ENCODE measurements at regions not wholly inside any gene's neighbourhood (a gene's known extent, or its start where the extent isn't known, plus 50 kb on each side); places are given as distances from the start of the nearest gene placed in this dataset.

DNA sequence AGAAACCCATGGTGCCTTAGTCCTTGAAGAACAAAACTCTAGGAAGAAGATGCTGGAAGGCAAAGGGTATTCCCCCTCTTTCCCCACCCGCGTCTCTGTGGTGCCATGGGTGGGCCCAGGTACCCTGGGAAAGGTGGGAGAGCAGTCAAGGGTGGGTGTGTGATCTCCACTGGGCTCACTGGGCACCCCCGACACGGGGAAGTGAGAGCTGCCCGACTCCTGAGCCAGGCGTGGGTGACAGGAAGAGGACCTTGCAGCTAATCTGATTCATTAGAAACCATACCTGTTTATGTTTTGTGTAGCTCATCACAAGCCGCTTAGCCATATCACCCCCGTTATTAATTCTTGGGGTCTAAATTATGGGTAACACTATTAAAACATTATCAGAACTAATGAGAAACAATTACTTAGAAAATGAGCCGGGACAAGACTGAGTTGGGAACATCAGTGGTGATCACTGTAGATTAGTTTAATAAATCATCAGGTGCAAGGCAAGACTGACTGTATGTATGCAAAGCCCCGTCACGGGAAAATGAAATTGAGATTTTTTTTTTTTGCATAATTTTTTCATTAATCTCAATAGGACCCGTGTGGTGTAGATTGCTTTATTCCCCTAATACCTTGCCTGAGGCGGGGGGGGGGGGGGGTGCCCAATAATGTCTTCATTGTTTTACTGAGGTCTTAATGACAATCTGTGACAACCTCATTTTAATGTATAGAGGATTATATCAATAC lies 77.3 kb downstream of the ZIC5 start:
- Histone ChIP-seq H3K4me2 (ENCODE audit: insufficient read depth, low read length) (no peak overlapping the region), H3K4me1 (ENCODE audit: insufficient read depth, low read length) (no peaks in the 10 kb centered on the region), H3K4me3 (ENCODE audit: low read depth in 1 of 2, low read length in 2 of 2) (no peak overlapping the region), H4K20me1 (ENCODE audit: insufficient read depth, low read length) (no peaks in the 10 kb centered on the region), H3K27ac (ENCODE audit: low read length) (no peak overlapping the region), H3K79me2 (ENCODE audit: insufficient read depth, low read length) (no peaks in the 10 kb centered on the region), H3K27me3 (ENCODE audit: insufficient read depth, low read length, poor library complexity) (no peaks in the 10 kb centered on the region), H3K9me3 (ENCODE audit: insufficient read depth, low read length, severe bottlenecking) (no peaks in the 10 kb centered on the region), H3K36me3 (ENCODE audit: insufficient read depth, low read length) (no peaks in the 10 kb centered on the region), H3K9ac (ENCODE audit: low read depth, low read length) (no peak overlapping the region), H2AFZ (ENCODE audit: low read depth, low read length) (no peak overlapping the region)
- DNase-seq = no peak
- no peak for ATAC-seq (ENCODE audit: insufficient read depth, low read depth)
- no peak for TF ChIP-seq EZH2 (IDR thresholded peaks at IDR 0.05; ENCODE audit: borderline replicate concordance, low read depth, low read length, severe bottlenecking)
- TF ChIP-seq, protein P1, sequence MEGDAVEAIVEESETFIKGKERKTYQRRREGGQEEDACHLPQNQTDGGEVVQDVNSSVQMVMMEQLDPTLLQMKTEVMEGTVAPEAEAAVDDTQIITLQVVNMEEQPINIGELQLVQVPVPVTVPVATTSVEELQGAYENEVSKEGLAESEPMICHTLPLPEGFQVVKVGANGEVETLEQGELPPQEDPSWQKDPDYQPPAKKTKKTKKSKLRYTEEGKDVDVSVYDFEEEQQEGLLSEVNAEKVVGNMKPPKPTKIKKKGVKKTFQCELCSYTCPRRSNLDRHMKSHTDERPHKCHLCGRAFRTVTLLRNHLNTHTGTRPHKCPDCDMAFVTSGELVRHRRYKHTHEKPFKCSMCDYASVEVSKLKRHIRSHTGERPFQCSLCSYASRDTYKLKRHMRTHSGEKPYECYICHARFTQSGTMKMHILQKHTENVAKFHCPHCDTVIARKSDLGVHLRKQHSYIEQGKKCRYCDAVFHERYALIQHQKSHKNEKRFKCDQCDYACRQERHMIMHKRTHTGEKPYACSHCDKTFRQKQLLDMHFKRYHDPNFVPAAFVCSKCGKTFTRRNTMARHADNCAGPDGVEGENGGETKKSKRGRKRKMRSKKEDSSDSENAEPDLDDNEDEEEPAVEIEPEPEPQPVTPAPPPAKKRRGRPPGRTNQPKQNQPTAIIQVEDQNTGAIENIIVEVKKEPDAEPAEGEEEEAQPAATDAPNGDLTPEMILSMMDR (IDR thresholded peaks at IDR 0.05; ENCODE audit: borderline replicate concordance, extremely low read depth, low read length, poor library complexity, severe bottlenecking) = no peak

DNA sequence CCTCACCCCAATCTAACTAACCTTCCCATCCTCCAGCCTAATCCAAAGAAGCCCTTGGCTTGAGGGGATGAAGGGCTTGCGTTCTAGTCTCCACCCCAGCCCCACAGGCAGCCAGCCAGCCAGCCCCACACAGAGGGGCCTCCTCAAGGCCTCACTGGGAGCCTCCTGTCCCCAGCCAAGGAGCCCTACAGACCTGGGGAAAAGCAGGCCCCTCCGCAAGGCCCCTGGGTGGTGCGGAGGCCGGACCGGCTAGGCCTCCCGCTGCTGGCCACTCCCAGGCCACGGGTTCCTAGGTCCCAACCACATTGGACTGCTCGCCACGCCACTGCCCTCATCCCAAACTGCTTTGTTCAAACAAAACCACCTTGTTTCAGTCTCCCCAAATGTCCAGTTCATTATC lies 78.0 kb downstream of the ZIC5 start:
- Histone ChIP-seq H3K27me3 (ENCODE audit: insufficient read depth, low read length, poor library complexity) (no peaks in the 10 kb centered on the region), H3K9ac (ENCODE audit: low read depth, low read length) (no peak overlapping the region), H4K20me1 (ENCODE audit: insufficient read depth, low read length) (no peaks in the 10 kb centered on the region), H3K79me2 (ENCODE audit: insufficient read depth, low read length) (no peaks in the 10 kb centered on the region), H2AFZ (ENCODE audit: low read depth, low read length) (no peak overlapping the region), H3K9me3 (ENCODE audit: insufficient read depth, low read length, severe bottlenecking) (no peaks in the 10 kb centered on the region), H3K36me3 (ENCODE audit: insufficient read depth, low read length) (no peaks in the 10 kb centered on the region), H3K4me1 (ENCODE audit: insufficient read depth, low read length) (no peaks in the 10 kb centered on the region), H3K4me3 (ENCODE audit: low read depth in 1 of 2, low read length in 2 of 2) (no peak overlapping the region), H3K4me2 (ENCODE audit: insufficient read depth, low read length) (no peak overlapping the region), H3K27ac (ENCODE audit: low read length) (no peak overlapping the region)
- TF ChIP-seq, protein P1 (IDR thresholded peaks at IDR 0.05; ENCODE audit: borderline replicate concordance, extremely low read depth, low read length, poor library complexity, severe bottlenecking) = no peak
- no peak for TF ChIP-seq EZH2 (IDR thresholded peaks at IDR 0.05; ENCODE audit: borderline replicate concordance, low read depth, low read length, severe bottlenecking)
- no peak for ATAC-seq (ENCODE audit: insufficient read depth, low read depth)
- DNase-seq = no peak

DNA sequence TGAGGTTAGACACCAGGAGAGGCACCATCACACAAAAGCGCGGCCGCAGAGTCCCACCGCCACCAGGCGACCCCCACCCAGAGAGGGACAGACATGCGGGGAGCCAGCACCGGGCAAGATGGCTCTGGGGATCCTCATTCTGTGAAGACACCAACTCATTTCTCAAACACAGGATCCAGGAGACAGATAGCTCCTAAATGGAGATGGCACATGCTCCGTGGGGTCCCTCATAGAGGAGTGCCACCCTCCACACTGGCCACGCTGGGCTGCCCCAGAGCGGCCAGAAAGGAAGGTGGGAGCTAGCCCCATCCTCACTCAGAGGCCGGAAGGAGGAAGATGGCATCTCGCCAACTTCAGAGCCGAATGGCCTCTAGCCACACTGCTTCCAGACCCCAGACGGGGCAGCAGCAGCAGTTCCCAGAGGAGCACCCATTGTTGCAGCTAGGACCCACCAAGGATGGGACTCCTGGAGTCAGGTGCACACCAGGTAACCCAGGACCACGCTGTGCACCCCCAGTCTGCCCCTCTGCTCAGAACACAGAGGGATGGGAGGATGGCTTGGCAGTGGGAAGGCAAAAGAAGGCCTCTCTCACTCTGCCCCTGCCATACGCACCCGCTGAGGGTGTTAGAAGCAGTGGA lies 78.6 kb downstream of the ZIC5 start:
- DNase-seq (no peak), ATAC-seq (ENCODE audit: insufficient read depth, low read depth) (no peak)
- H3K27me3 ChIP-seq (ENCODE audit: insufficient read depth, low read length, poor library complexity) = no peaks in the 10 kb centered on the region
- H4K20me1 ChIP-seq (ENCODE audit: insufficient read depth, low read length) = no peaks in the 10 kb centered on the region
- no peaks in the 10 kb centered on the region for H3K36me3 ChIP-seq (ENCODE audit: insufficient read depth, low read length)
- H3K9ac ChIP-seq (ENCODE audit: low read depth, low read length) = no peak overlapping the region
- H2AFZ ChIP-seq (ENCODE audit: low read depth, low read length) = no peak overlapping the region
- H3K4me3 ChIP-seq (ENCODE audit: low read depth in 1 of 2, low read length in 2 of 2) = no peak overlapping the region
- H3K4me1 ChIP-seq (ENCODE audit: insufficient read depth, low read length) = no peaks in the 10 kb centered on the region
- no peak overlapping the region for H3K4me2 ChIP-seq (ENCODE audit: insufficient read depth, low read length)
- no peak overlapping the region for H3K27ac ChIP-seq (ENCODE audit: low read length)
- H3K79me2 ChIP-seq (ENCODE audit: insufficient read depth, low read length) = no peaks in the 10 kb centered on the region
- no peak for TF ChIP-seq EZH2 (IDR thresholded peaks at IDR 0.05; ENCODE audit: borderline replicate concordance, low read depth, low read length, severe bottlenecking)
- TF ChIP-seq, protein P1 (IDR thresholded peaks at IDR 0.05; ENCODE audit: borderline replicate concordance, extremely low read depth, low read length, poor library complexity, severe bottlenecking) = no peak
- no peaks in the 10 kb centered on the region for H3K9me3 ChIP-seq (ENCODE audit: insufficient read depth, low read length, severe bottlenecking)
